ENCODE measurements at regions not wholly inside any gene's neighbourhood (a gene's known extent, or its start where the extent isn't known, plus 50 kb on each side); places are given as distances from the start of the nearest gene placed in this dataset.

- FAIRE-seq = no peak
- ChIA-PET CTCF (interaction anchor here (0.8 to 0.9 kb wide), 2 partner anchors 12 to 179 kb away, joined by 3 read pairs; no protein-coding TSS in a partner anchor), POLR2A (no interaction called here)
- Histone ChIP-seq H3K4me2 (no peak overlapping the region), H3K9me3 (peaks cover 24% of the 10 kb centered on the region), H3K4me1 (peaks cover 19% of the 10 kb centered on the region), H3K4me3 (no peak overlapping the region), H3K27ac (no peak overlapping the region)
- WGBS (ENCODE audit: missing lambda C conversion rate) = 87% methylated on average over 5 of the region's 6 CpGs
- no peak for DNase-seq (ENCODE audit: low read depth in 1 of 2, low spot score in 1 of 2)
- no peak for TF ChIP-seq RFX5 (IDR thresholded peaks at IDR 0.05)
- TF ChIP-seq ESRRA (IDR thresholded peaks at IDR 0.05; ENCODE audit: borderline replicate concordance, low read length) = no peak
- no peak for TF ChIP-seq ZC3H11A (IDR thresholded peaks at IDR 0.05)
- no peak for TF ChIP-seq HMGXB4 (CRISPR knock-in tag; IDR thresholded peaks at IDR 0.05; ENCODE audit: borderline replicate concordance)
- TF ChIP-seq ELK1 (IDR thresholded peaks at IDR 0.05; ENCODE audit: low read depth, low read length) = no peak
- no peak for TF ChIP-seq USF2 (IDR thresholded peaks at IDR 0.05)
- TF ChIP-seq EHF (CRISPR knock-in tag; IDR thresholded peaks at IDR 0.05) = no peak
- TF ChIP-seq BHLHE40 (IDR thresholded peaks at IDR 0.05; ENCODE audit: low read depth, low read length) = no peak
- TF ChIP-seq JUN (IDR thresholded peaks at IDR 0.05) = no peak
- no peak for TF ChIP-seq BCL3 (IDR thresholded peaks at IDR 0.05)
- no peak for TF ChIP-seq HEYL (CRISPR knock-in tag; IDR thresholded peaks at IDR 0.05)
- ATAC-seq = no peak
These were observed 163.4 kb downstream of the ERCC6L2 start for GRCh38 chr9:96038914-96039313.

GRCh38 chr9:96038271-96038670 lies 162.8 kb downstream of the ERCC6L2 start:
- ATAC-seq (no peak), FAIRE-seq (no peak), DNase-seq (ENCODE audit: low read depth in 1 of 2, low spot score in 1 of 2) (no peak)
- ChIA-PET POLR2A (no interaction called here), CTCF (interaction anchor here (0.8 kb wide), 1 partner anchor 13 kb away, joined by 3 read pairs; no protein-coding TSS in a partner anchor)
- WGBS (ENCODE audit: missing lambda C conversion rate) = 85% methylated on average over 7 of the region's 7 CpGs
- Histone ChIP-seq H3K27ac (no peak overlapping the region), H3K4me3 (no peak overlapping the region), H3K4me2 (no peak overlapping the region), H3K4me1 (peaks cover 19% of the 10 kb centered on the region), H3K9me3 (peaks cover 24% of the 10 kb centered on the region)
- TF ChIP-seq HMGXB4 (CRISPR knock-in tag; IDR thresholded peaks at IDR 0.05; ENCODE audit: borderline replicate concordance) = no peak
- TF ChIP-seq NPAS2 (CRISPR knock-in tag; IDR thresholded peaks at IDR 0.05; ENCODE audit: borderline replicate concordance) = no peak
- TF ChIP-seq KDM1A (IDR thresholded peaks at IDR 0.05; ENCODE audit: low read depth) = no peak
- no peak for TF ChIP-seq NFE2L2 (conservative IDR thresholded peaks at IDR 0.05; ENCODE audit: low read length)

- WGBS (ENCODE audit: missing lambda C conversion rate) = 59% methylated on average over 4 of the region's 5 CpGs
- peaks cover 24% of the 10 kb centered on the region for H3K9me3 ChIP-seq
- H3K4me1 ChIP-seq = peaks cover 16% of the 10 kb centered on the region
- DNase-seq (ENCODE audit: low read depth in 1 of 2, low spot score in 1 of 2) = no peak
- FAIRE-seq = no peak
- H3K4me2 ChIP-seq = no peak overlapping the region
- no peak overlapping the region for H3K27ac ChIP-seq
- POLR2A ChIA-PET = no interaction called here
- no peak overlapping the region for H3K4me3 ChIP-seq
- no peak for ATAC-seq
- CTCF ChIA-PET = interaction anchor here (1.2 to 1.4 kb wide), 2 partner anchors 10 kb away, joined by 4 read pairs; no protein-coding TSS in a partner anchor
- TF ChIP-seq HOXA7 (CRISPR knock-in tag; IDR thresholded peaks at IDR 0.05) (no peak), FOSB (CRISPR knock-in tag; IDR thresholded peaks at IDR 0.05) (no peak), CTCF (IDR thresholded peaks at IDR 0.05) (no peak), CBX2 (IDR thresholded peaks at IDR 0.05; ENCODE audit: borderline replicate concordance, low read depth) (no peak), RNF2 (IDR thresholded peaks at IDR 0.05; ENCODE audit: borderline replicate concordance, low read depth) (no peak), ATOH8 (CRISPR knock-in tag; IDR thresholded peaks at IDR 0.05; ENCODE audit: low read depth) (no peak), EHF (CRISPR knock-in tag; IDR thresholded peaks at IDR 0.05) (no peak), USF2 (IDR thresholded peaks at IDR 0.05) (no peak), NFE2L2 (conservative IDR thresholded peaks at IDR 0.05; ENCODE audit: low read length) (no peak), CHD4 (IDR thresholded peaks at IDR 0.05; ENCODE audit: borderline replicate concordance) (no peak)
These were observed 159.1 kb downstream of the ERCC6L2 start for GRCh38 chr9:96034553-96035122.
